ENCODE measurements at regions not wholly inside any gene's neighbourhood (a gene's known extent, or its start where the extent isn't known, plus 50 kb on each side); places are given as distances from the start of the nearest gene placed in this dataset.

DNA sequence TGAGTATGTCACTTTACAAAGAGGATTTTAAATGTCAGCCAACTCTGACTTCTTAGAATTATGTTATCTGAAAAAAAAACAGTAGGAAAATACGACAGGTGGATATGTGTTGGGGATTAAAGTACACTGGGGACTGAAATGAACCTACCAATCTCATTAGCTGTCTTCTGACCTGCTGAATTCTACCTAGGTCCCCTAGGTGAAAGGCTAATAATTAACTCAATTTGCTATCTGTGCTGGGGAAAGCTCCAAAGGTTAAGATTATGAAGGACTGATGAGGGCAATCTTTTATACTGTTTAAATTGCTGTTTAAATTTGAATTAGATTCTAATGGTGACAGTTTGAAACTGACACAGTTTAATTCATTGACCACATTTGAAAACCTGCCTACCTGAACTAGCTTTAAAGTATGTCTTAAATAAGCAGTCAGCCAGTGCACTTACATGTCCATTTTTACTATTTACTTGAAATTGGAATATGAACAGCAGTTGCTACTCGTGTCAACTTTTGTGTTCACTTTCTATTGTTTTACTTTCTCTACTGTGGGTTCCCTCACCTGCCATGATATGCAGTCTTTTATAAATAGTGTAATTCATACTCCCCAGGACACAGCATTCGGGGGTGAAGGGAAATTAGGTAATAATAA is 977.3 kb downstream of the C4orf33 start:
- TF ChIP-seq, protein P1, sequence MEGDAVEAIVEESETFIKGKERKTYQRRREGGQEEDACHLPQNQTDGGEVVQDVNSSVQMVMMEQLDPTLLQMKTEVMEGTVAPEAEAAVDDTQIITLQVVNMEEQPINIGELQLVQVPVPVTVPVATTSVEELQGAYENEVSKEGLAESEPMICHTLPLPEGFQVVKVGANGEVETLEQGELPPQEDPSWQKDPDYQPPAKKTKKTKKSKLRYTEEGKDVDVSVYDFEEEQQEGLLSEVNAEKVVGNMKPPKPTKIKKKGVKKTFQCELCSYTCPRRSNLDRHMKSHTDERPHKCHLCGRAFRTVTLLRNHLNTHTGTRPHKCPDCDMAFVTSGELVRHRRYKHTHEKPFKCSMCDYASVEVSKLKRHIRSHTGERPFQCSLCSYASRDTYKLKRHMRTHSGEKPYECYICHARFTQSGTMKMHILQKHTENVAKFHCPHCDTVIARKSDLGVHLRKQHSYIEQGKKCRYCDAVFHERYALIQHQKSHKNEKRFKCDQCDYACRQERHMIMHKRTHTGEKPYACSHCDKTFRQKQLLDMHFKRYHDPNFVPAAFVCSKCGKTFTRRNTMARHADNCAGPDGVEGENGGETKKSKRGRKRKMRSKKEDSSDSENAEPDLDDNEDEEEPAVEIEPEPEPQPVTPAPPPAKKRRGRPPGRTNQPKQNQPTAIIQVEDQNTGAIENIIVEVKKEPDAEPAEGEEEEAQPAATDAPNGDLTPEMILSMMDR (conservative IDR thresholded peaks at IDR 0.05; ENCODE audit: low read depth, low read length) = no peak
- no peak for TF ChIP-seq EZH2 (IDR thresholded peaks at IDR 0.05; ENCODE audit: borderline replicate concordance, low read depth, low read length, poor library complexity, severe bottlenecking)

All from A673 (cell line).